A673 (cell line): ENCODE measurements at regions not wholly inside any gene's neighbourhood (a gene's known extent, or its start where the extent isn't known, plus 50 kb on each side); places are given as distances from the start of the nearest gene placed in this dataset.

ENCODE experiments used
- BruUV-seq: library from RNA; stranded (reverse); fragments of 400-500 nt; replicated peaks from 2 replicates; lab custom pipeline; 2021; lab: Mats Ljungman, UMichigan
- CTCF ChIA-PET: fragments of 300-600 bp; sonication (Branson Sonifier 250); formaldehyde crosslinking; loops from one replicate; lab custom pipeline; 2022; ENCODE audit warnings: antibody characterized with exemption; lab: Charles Lee
- POLR2A ChIA-PET: fragments of 300-600 bp; sonication (Branson Sonifier 250); formaldehyde crosslinking; loops from one replicate; lab custom pipeline; 2022; ENCODE audit warnings: antibody characterized with exemption; ENCODE audit not compliant: low non-redundant PET; lab: Charles Lee
- DNase-seq: peaks from one replicate; pipeline ENCODE4 v3.0.0-alpha.2; 2015; ENCODE audit warnings: low spot score
- H3K27ac ChIP-seq: fragments of 200-600 bp; sonication (generic); 2 replicates; pipeline ENCODE4 v1.5.1; 2016; ENCODE audit warnings: mixed run types, low read depth, mild to moderate bottlenecking, mixed read lengths, antibody characterized with exemption, low read length; ENCODE audit not compliant: poor library complexity, severe bottlenecking
- H3K27me3 ChIP-seq: fragments of 200-600 bp; sonication (generic); replicated peaks from 2 replicates; pipeline ENCODE4 v1.6.1; 2017; ENCODE audit warnings: mixed run types, low read depth, mild to moderate bottlenecking, mixed read lengths, antibody characterized with exemption, low read length; ENCODE audit not compliant: insufficient read depth, poor library complexity
- H3K36me3 ChIP-seq: fragments of 200-600 bp; sonication (generic); 2 replicates; pipeline ENCODE4 v1.6.1; 2016; ENCODE audit warnings: mixed run types, mild to moderate bottlenecking, mixed read lengths, antibody characterized with exemption, low read length; ENCODE audit not compliant: insufficient read depth, poor library complexity, severe bottlenecking
- H3K4me1 ChIP-seq: fragments of 200-600 bp; sonication (generic); 2 replicates; pipeline ENCODE4 v1.6.1; 2017; ENCODE audit warnings: mixed run types, mild to moderate bottlenecking, mixed read lengths, antibody characterized with exemption, low read length; ENCODE audit not compliant: insufficient read depth, poor library complexity, severe bottlenecking
- H3K4me3 ChIP-seq: fragments of 200-600 bp; sonication (generic); 2 replicates; pipeline ENCODE4 v1.5.1; 2016; ENCODE audit warnings: low read depth, mixed run types, mild to moderate bottlenecking, mixed read lengths, low read length; ENCODE audit not compliant: poor library complexity, severe bottlenecking
- H3K9me3 ChIP-seq: fragments of 200-600 bp; sonication (generic); 2 replicates; pipeline ENCODE4 v1.6.1; 2016; ENCODE audit warnings: mixed run types, low read depth, mild to moderate bottlenecking, mixed read lengths, antibody characterized with exemption, low read length; ENCODE audit not compliant: poor library complexity, severe bottlenecking
- EZH2 ChIP-seq: fragments of 200-600 bp; sonication (generic); IDR thresholded peaks from 2 replicates; pipeline ENCODE4 v1.6.1; 2017; ENCODE audit warnings: borderline replicate concordance, low read depth, mild to moderate bottlenecking, mixed read lengths, antibody characterized with exemption, low read length; ENCODE audit not compliant: poor library complexity, severe bottlenecking
- intact Hi-C: fragments of 100-400 bp; cut with micrococcal nuclease; formaldehyde crosslinking; loops from one replicate; pipeline ENCODE4 v1.10.0; 2022; ENCODE audit not compliant: unreplicated experiment
- TF ChIP-seq, protein P1 (sequence below): fragments of 300-800, 200-600 bp; sonication (generic); conservative IDR thresholded peaks from 2 replicates; pipeline ENCODE4 v1.5.1; 2017; ENCODE audit warnings: low read depth, mild to moderate bottlenecking, antibody characterized with exemption, low read length, moderate library complexity, mixed read lengths

- Histone ChIP-seq H3K9me3 (no peaks in the 10 kb centered on the region), H3K4me3 (no peak overlapping the region), H3K27me3 (no peaks in the 10 kb centered on the region), H3K27ac (no peak overlapping the region), H3K36me3 (no peaks in the 10 kb centered on the region), H3K4me1 (peaks cover 17% of the 10 kb centered on the region)
- no TSS peak for BruUV-seq
- ChIA-PET CTCF (no interaction called here), POLR2A (no interaction called here)
- intact Hi-C loops: no loop called here
- DNase-seq: no peak
- TF ChIP-seq EZH2: no peak
- TF ChIP-seq, protein P1, sequence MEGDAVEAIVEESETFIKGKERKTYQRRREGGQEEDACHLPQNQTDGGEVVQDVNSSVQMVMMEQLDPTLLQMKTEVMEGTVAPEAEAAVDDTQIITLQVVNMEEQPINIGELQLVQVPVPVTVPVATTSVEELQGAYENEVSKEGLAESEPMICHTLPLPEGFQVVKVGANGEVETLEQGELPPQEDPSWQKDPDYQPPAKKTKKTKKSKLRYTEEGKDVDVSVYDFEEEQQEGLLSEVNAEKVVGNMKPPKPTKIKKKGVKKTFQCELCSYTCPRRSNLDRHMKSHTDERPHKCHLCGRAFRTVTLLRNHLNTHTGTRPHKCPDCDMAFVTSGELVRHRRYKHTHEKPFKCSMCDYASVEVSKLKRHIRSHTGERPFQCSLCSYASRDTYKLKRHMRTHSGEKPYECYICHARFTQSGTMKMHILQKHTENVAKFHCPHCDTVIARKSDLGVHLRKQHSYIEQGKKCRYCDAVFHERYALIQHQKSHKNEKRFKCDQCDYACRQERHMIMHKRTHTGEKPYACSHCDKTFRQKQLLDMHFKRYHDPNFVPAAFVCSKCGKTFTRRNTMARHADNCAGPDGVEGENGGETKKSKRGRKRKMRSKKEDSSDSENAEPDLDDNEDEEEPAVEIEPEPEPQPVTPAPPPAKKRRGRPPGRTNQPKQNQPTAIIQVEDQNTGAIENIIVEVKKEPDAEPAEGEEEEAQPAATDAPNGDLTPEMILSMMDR: no peak
Observed at GRCh38 chr3:102750322-102750721, 315.5 kb downstream of the ZPLD1 start.

GRCh38 chr3:102753901-102754300 is 319.1 kb downstream of the ZPLD1 start:
- ChIA-PET POLR2A (no interaction called here), CTCF (no interaction called here)
- Histone ChIP-seq H3K27me3 (no peaks in the 10 kb centered on the region), H3K27ac (no peak overlapping the region), H3K9me3 (no peaks in the 10 kb centered on the region), H3K36me3 (no peaks in the 10 kb centered on the region), H3K4me1 (peaks cover 9% of the 10 kb centered on the region), H3K4me3 (no peak overlapping the region)
- BruUV-seq: no TSS peak
- no peak for DNase-seq
- TF ChIP-seq, protein P1: no peak
- no peak for TF ChIP-seq EZH2
- intact Hi-C loops: no loop called here

DNA sequence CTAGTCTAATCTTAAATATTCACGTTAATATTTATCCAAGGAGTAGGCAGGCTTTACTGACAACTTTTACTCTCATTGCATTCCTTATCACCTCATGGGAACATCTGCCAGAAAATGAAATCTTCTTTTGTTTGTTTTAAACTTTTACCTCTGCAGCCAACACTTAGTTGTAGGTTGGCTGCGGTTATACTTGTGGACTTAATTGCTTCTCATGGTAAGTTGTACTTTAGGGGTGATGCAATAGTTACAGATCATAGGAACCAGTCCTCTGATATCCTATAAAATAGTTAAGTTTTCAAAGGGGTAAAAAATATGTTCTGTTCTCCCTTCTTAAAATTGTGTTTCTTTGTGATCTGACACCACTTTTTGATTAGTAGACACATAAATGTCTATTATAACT is 321.9 kb downstream of the ZPLD1 start:
- no peak for DNase-seq
- no peaks in the 10 kb centered on the region for H3K27me3 ChIP-seq
- intact Hi-C loops: no loop called here
- CTCF ChIA-PET: no interaction called here
- H3K27ac ChIP-seq: no peak overlapping the region
- BruUV-seq: no TSS peak
- H3K4me3 ChIP-seq: no peak overlapping the region
- peaks cover 5% of the 10 kb centered on the region for H3K4me1 ChIP-seq
- no peaks in the 10 kb centered on the region for H3K9me3 ChIP-seq
- POLR2A ChIA-PET: no interaction called here
- TF ChIP-seq, protein P1: no peak
- no peak for TF ChIP-seq EZH2
- no peaks in the 10 kb centered on the region for H3K36me3 ChIP-seq
